DOHH2 (cell line): ENCODE measurements at regions not wholly inside any gene's neighbourhood (a gene's known extent, or its start where the extent isn't known, plus 50 kb on each side); places are given as distances from the start of the nearest gene placed in this dataset.

Experiments
- H3F3A ChIP-seq: fragments of 200-600 bp; sonication (generic), shearing (Covaris generic); 2 replicates; pipeline ENCODE4 v1.6.0; 2016; ENCODE audit warnings: antibody characterized with exemption, mild to moderate bottlenecking; ENCODE audit not compliant: control insufficient read depth, insufficient read depth
- H3K27ac ChIP-seq: fragments of 200-600 bp; sonication (generic); 2 replicates; pipeline ENCODE4 v1.5.1; 2014; ENCODE audit warnings: low read depth, mild to moderate bottlenecking, low read length, moderate library complexity
- H3K27me3 ChIP-seq: fragments of 200-600 bp; sonication (generic); 2 replicates; pipeline ENCODE4 v1.6.1; 2014; ENCODE audit warnings: mild to moderate bottlenecking, low read length, mixed read lengths; ENCODE audit not compliant: control insufficient read depth
- H3K36me3 ChIP-seq: fragments of 200-600 bp; sonication (generic); 2 replicates; pipeline ENCODE4 v1.6.1; 2014; ENCODE audit warnings: mild to moderate bottlenecking, low read length, moderate library complexity, mixed read lengths; ENCODE audit not compliant: control insufficient read depth
- H3K4me1 ChIP-seq: fragments of 200-600 bp; sonication (generic); 2 replicates; pipeline ENCODE4 v1.6.1; 2014; ENCODE audit warnings: mild to moderate bottlenecking, low read length, mixed read lengths; ENCODE audit not compliant: control insufficient read depth
- H3K4me2 ChIP-seq: fragments of 200-600 bp; sonication (generic); 2 replicates; pipeline ENCODE4 v1.6.0; 2014; ENCODE audit warnings: mild to moderate bottlenecking, low read length, moderate library complexity
- H3K4me3 ChIP-seq: fragments of 200-600 bp; sonication (generic); 2 replicates; pipeline ENCODE4 v1.5.1; 2014; ENCODE audit warnings: mild to moderate bottlenecking, low read length, mixed read lengths
- H3K79me2 ChIP-seq: fragments of 200-600 bp; sonication (generic); 2 replicates; pipeline ENCODE4 v1.6.1; 2014; ENCODE audit warnings: mild to moderate bottlenecking, low read length, mixed read lengths; ENCODE audit not compliant: control insufficient read depth
- H3K9me2 ChIP-seq: fragments of 200-600 bp; sonication (generic); replicated peaks from 2 replicates; pipeline ENCODE4 v1.6.1; 2014; ENCODE audit warnings: mild to moderate bottlenecking, low read length, mixed read lengths; ENCODE audit not compliant: control insufficient read depth
- H3K9me3 ChIP-seq: fragments of 200-600 bp; sonication (generic); 2 replicates; pipeline ENCODE4 v1.6.1; 2014; ENCODE audit warnings: antibody characterized with exemption, low read length, mixed read lengths; ENCODE audit not compliant: control insufficient read depth, insufficient read depth
- H4K20me1 ChIP-seq: fragments of 200-600 bp; sonication (generic); 2 replicates; pipeline ENCODE4 v1.6.0; 2014; ENCODE audit warnings: low read depth, mild to moderate bottlenecking, antibody characterized with exemption, low read length, moderate library complexity; ENCODE audit not compliant: control insufficient read depth, insufficient read depth
- CTCF ChIP-seq: fragments of 200-600 bp; sonication (generic); IDR thresholded peaks from one replicate; pipeline ENCODE4 v1.5.1; 2014; ENCODE audit warnings: antibody characterized with exemption, mild to moderate bottlenecking, low read depth, low read length; ENCODE audit not compliant: poor library complexity, severe bottlenecking
- EZH2phosphoT487 ChIP-seq: fragments of 200-600 bp; sonication (generic); IDR thresholded peaks from 2 replicates; pipeline ENCODE4 v1.6.1; 2017; ENCODE audit warnings: borderline replicate concordance, mild to moderate bottlenecking, antibody characterized with exemption, low read length, moderate library complexity, mixed read lengths

GRCh38 chr5:163177971-163178370 lies 259.4 kb upstream of the CCNG1 start:
- no peaks in the 10 kb centered on the region for H3K4me1 ChIP-seq
- no peaks in the 10 kb centered on the region for H3K36me3 ChIP-seq
- H3K79me2 ChIP-seq = no peaks in the 10 kb centered on the region
- no peak overlapping the region for H3K4me2 ChIP-seq
- H3K27me3 ChIP-seq = no peaks in the 10 kb centered on the region
- no peaks in the 10 kb centered on the region for H3K9me2 ChIP-seq
- H3F3A ChIP-seq = no peaks in the 10 kb centered on the region
- no peak for TF ChIP-seq EZH2phosphoT487
- TF ChIP-seq CTCF = no peak
- no peak overlapping the region for H3K4me3 ChIP-seq
- no peaks in the 10 kb centered on the region for H3K9me3 ChIP-seq
- no peaks in the 10 kb centered on the region for H4K20me1 ChIP-seq
- H3K27ac ChIP-seq = no peak overlapping the region

- no peak for TF ChIP-seq EZH2phosphoT487
- no peak for TF ChIP-seq CTCF
- Histone ChIP-seq H3K9me3 (no peaks in the 10 kb centered on the region), H3K9me2 (no peaks in the 10 kb centered on the region), H3K4me3 (no peak overlapping the region), H3K36me3 (no peaks in the 10 kb centered on the region), H3K4me2 (no peak overlapping the region), H3K27ac (no peak overlapping the region), H3K27me3 (no peaks in the 10 kb centered on the region), H3F3A (no peaks in the 10 kb centered on the region), H3K79me2 (no peaks in the 10 kb centered on the region), H3K4me1 (peaks cover 4% of the 10 kb centered on the region; the same call in 1 of the 2 replicates), H4K20me1 (no peaks in the 10 kb centered on the region)
Observed at GRCh38 chr5:163185315-163185714, 252.1 kb upstream of the CCNG1 start.

GRCh38 chr5:163189023-163189553 lies 248.3 kb upstream of the CCNG1 start:
- Histone ChIP-seq H3K9me3 (no peaks in the 10 kb centered on the region), H3K27me3 (no peaks in the 10 kb centered on the region), H3K4me1 (peaks cover 6% of the 10 kb centered on the region; the same call in 1 of the 2 replicates), H3F3A (no peaks in the 10 kb centered on the region), H3K9me2 (no peaks in the 10 kb centered on the region), H3K27ac (no peak overlapping the region), H3K4me2 (no peak overlapping the region), H3K4me3 (no peak overlapping the region), H4K20me1 (no peaks in the 10 kb centered on the region), H3K79me2 (no peaks in the 10 kb centered on the region), H3K36me3 (no peaks in the 10 kb centered on the region)
- no peak for TF ChIP-seq EZH2phosphoT487

- peaks cover 6% of the 10 kb centered on the region; the same call in 1 of the 2 replicates for H3K4me1 ChIP-seq
- H3K27ac ChIP-seq = no peak overlapping the region
- no peaks in the 10 kb centered on the region for H3K9me2 ChIP-seq
- H3K79me2 ChIP-seq = no peaks in the 10 kb centered on the region
- H4K20me1 ChIP-seq = no peaks in the 10 kb centered on the region
- no peak overlapping the region for H3K4me2 ChIP-seq
- H3K4me3 ChIP-seq = no peak overlapping the region
- H3K36me3 ChIP-seq = no peaks in the 10 kb centered on the region
- TF ChIP-seq CTCF = no peak
- H3K27me3 ChIP-seq = no peaks in the 10 kb centered on the region
- H3K9me3 ChIP-seq = no peaks in the 10 kb centered on the region
- H3F3A ChIP-seq = no peaks in the 10 kb centered on the region
Observed at GRCh38 chr5:163190283-163190682, 247.1 kb upstream of the CCNG1 start.
